ENCODE measurements at regions not wholly inside any gene's neighbourhood (a gene's known extent, or its start where the extent isn't known, plus 50 kb on each side); places are given as distances from the start of the nearest gene placed in this dataset.

- TF ChIP-seq POLR2A (IDR thresholded peaks at IDR 0.05; ENCODE audit: low read length) (no peak), GATA1 (IDR thresholded peaks at IDR 0.05; ENCODE audit: low read depth, low read length) (no peak)
Observed at GRCh38 chr1:818618-819291, 105.0 kb upstream of the SAMD11 start.

Data from erythroblast (primary cell).